ENCODE measurements at regions not wholly inside any gene's neighbourhood (a gene's known extent, or its start where the extent isn't known, plus 50 kb on each side); places are given as distances from the start of the nearest gene placed in this dataset.

DNA sequence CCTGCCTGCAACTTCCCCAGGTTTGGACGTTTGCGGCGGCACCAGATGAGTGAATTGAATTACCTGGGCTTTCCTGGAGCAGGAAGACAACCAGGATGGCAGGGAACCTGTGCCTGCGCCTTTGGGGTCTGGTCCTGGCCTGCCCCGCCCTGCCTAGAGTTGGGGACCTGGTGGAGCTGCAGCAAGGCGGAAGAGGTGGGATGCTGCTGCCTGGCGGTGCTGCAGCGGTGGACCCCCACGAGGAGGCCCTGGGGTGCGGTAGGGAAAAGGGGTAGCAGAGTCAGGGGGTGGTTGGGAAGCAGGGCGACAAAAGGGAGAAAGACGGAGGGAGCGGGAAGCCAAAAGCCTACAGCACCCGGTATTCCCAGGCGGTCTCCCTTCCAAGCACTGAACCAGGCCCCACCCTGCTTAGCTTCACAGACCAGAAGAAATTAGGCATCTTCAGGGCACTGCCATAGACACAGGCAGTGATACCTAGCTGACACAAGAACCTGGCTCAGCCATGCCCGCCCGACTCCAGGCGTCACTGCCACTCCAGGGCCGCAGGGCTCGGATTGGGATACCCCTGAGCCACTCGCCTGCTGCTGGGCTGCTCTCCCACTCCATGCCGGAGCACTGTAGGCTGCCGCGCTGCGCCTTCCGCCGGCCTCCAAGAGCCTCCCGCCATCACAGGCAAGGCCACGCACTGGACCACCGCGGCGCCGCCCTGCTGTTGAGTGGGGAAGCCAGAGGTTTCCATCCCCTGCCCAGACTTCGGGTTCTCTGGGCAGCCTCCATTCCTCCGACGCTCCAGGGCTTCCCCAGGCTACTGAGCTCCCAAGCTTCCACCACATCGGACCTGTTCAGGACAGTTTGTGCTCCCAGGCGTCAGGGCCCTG lies 155.2 kb upstream of the ALG10B start:
- H3K36me3 Mint-ChIP-seq (ENCODE audit: low read depth) = no peaks in the 10 kb centered on the region; the same call in 1 of the 2 replicates
- TF ChIP-seq CTCF (IDR thresholded peaks at IDR 0.05) = no peak
- H3K9me3 Mint-ChIP-seq = peaks cover 42% of the 10 kb centered on the region
- H3K4me3 Mint-ChIP-seq = no peak overlapping the region
- H3K4me1 Mint-ChIP-seq (ENCODE audit: low read depth) = no peaks in the 10 kb centered on the region
- H3K27me3 Mint-ChIP-seq (ENCODE audit: insufficient read depth) = no peaks in the 10 kb centered on the region; the same call in 1 of the 2 replicates
- no peak for DNase-seq
- H3K27ac Mint-ChIP-seq = no peak overlapping the region

GRCh38 chr12:38162013-38162412 lies 154.6 kb upstream of the ALG10B start:
- H3K4me3 Mint-ChIP-seq = no peak overlapping the region

DNA sequence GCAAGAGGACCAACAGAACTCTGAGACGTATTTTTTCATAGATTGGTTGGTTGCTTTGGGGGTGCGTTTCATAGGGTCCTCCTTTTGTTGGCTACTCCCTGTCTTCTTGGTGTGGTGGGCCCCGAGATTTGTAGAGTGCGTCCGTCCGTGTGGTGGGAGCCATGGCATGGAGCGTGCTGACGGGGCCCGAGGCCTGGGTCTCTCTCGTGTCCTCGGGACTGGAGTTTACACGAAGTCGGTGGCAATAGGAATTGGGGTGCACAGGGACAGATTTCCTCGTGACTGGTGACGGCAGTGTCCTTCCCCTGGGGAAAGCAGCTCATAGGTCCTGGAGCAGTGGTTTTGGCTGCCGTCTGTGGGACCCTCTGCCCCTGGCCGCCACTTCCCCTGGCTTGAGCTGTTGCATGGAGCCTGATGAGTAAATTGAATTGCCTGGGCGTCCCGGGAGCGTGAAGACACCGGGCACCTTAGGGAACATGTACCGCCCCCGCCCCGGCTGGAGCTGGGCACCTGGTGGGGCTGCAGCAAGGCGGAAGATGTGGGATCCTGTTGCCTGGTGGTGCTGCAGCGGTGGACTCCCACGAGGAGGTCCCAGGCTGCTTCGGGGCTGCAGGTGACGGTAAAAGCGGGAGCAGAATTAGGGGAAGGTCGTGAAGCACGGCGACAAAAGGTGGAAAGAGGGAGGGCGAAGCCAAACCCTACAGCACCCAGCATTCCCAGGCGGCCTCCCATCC lies 153.7 kb upstream of the ALG10B start:
- Mint-ChIP-seq H3K27ac (no peak overlapping the region), H3K27me3 (ENCODE audit: insufficient read depth) (no peaks in the 10 kb centered on the region; the same call in 1 of the 2 replicates), H3K9me3 (peaks cover 38% of the 10 kb centered on the region), H3K36me3 (ENCODE audit: low read depth) (no peaks in the 10 kb centered on the region), H3K4me3 (no peak overlapping the region), H3K4me1 (ENCODE audit: low read depth) (no peaks in the 10 kb centered on the region)
- DNase-seq = no peak
- no peak for TF ChIP-seq CTCF (IDR thresholded peaks at IDR 0.05)

More at GRCh38 chr12:38162013-38162412, 154.6 kb upstream of the ALG10B start:
- Mint-ChIP-seq H3K4me1 (ENCODE audit: low read depth) (no peaks in the 10 kb centered on the region), H3K27ac (no peak overlapping the region), H3K36me3 (ENCODE audit: low read depth) (no peaks in the 10 kb centered on the region; the same call in 1 of the 2 replicates), H3K9me3 (peaks cover 43% of the 10 kb centered on the region), H3K27me3 (ENCODE audit: insufficient read depth) (no peaks in the 10 kb centered on the region; the same call in 1 of the 2 replicates)
- DNase-seq = no peak
- no peak for TF ChIP-seq CTCF (IDR thresholded peaks at IDR 0.05)

DNA sequence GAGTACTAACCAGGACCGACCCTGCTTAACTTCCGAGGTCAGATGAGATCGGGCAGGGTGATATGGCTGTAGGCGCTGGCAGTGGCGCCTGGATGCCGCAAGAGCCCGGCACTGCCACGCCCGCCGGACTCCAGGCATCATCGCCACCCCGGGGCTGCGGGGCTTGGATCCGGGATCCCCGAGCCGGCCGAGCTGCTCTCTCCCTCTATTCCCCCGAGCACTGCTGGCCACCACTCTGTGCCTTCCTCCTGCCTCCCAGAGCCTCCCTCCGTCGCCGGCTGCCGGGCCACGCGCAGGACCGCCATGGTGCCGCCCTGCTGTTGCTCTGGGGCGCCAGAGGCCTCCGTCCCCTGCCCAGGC lies 153.2 kb upstream of the ALG10B start:
- Mint-ChIP-seq H3K4me3 (no peak overlapping the region), H3K27ac (no peak overlapping the region), H3K36me3 (ENCODE audit: low read depth) (no peaks in the 10 kb centered on the region), H3K9me3 (peaks cover 37% of the 10 kb centered on the region), H3K27me3 (ENCODE audit: insufficient read depth) (no peaks in the 10 kb centered on the region; the same call in 1 of the 2 replicates), H3K4me1 (ENCODE audit: low read depth) (no peaks in the 10 kb centered on the region)
- TF ChIP-seq CTCF (IDR thresholded peaks at IDR 0.05) = no peak
- DNase-seq = no peak

DNA sequence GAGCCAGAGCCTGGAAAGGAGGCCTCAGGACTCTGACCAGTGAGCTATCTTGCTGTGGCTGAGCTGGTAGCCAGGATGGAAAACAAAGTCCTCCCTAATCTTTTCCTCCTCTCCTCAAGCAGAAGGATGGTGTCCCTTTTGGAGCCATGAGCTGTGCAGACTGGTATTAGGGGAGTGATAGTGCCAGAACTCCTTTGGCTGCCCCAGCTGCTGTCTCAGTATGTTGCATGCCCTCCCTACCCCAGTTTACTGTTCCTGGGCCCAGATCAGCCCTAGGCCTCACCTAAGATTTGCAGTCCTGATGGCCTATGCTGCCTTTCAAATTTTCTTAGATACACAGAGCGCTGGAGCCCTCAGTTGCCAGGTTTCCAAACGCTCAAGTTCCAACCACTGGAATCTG lies 150.3 kb upstream of the ALG10B start:
- no peaks in the 10 kb centered on the region; the same call in 1 of the 2 replicates for H3K27me3 Mint-ChIP-seq (ENCODE audit: insufficient read depth)
- H3K27ac Mint-ChIP-seq = no peak overlapping the region
- no peaks in the 10 kb centered on the region for H3K4me1 Mint-ChIP-seq (ENCODE audit: low read depth)
- peaks cover 29% of the 10 kb centered on the region for H3K9me3 Mint-ChIP-seq
- DNase-seq = no peak
- no peaks in the 10 kb centered on the region for H3K36me3 Mint-ChIP-seq (ENCODE audit: low read depth)
- TF ChIP-seq CTCF (IDR thresholded peaks at IDR 0.05) = no peak
- no peak overlapping the region for H3K4me3 Mint-ChIP-seq

All from HFFc6 (cell line).